HEK293 (cell line): ENCODE measurements at regions not wholly inside any gene's neighbourhood (a gene's known extent, or its start where the extent isn't known, plus 50 kb on each side); places are given as distances from the start of the nearest gene placed in this dataset.

Experiments used
- CTCF ChIA-PET: fragments of 350-600 bp; formaldehyde crosslinking; extraction: SDS; loops from one replicate; lab custom pipeline; 2021; ENCODE audit warnings: antibody characterized with exemption; lab: Yijun Ruan, JAX
- POLR2A ChIA-PET: fragments of 300-600 bp; formaldehyde crosslinking; extraction: SDS; loops from one replicate; lab custom pipeline; 2020; ENCODE audit warnings: antibody characterized with exemption, inconsistent platforms; lab: Yijun Ruan, JAX
- H3K27ac ChIP-seq: fragments of 200-500 bp; sonication (Bioruptor generic); 2 replicates; pipeline ENCODE4 v1.5.1; 2014; ENCODE audit warnings: low read depth, low read length, control low read depth, inconsistent platforms; ENCODE audit errors: extremely low read depth
- H3K36me3 ChIP-seq, 2 experiments: fragments of 200-500 bp in 1 of 2; sonication (Bioruptor generic) in 1 of 2; 1 replicate in 1 of 2; 2 replicates in 1 of 2; pipeline ENCODE4 v1.5.1; 2014 to 2017; ENCODE audit warnings: inconsistent platforms in 2 of 2, low read length in 2 of 2; ENCODE audit not compliant: control insufficient read depth in 2 of 2, insufficient read depth in 1 of 2
- H3K4me1 ChIP-seq: fragments of 200-500 bp; sonication (Bioruptor generic); 2 replicates; pipeline ENCODE4 v1.5.1; 2014; ENCODE audit warnings: mild to moderate bottlenecking, low read length, inconsistent platforms; ENCODE audit not compliant: control insufficient read depth, insufficient read depth
- H3K4me3 ChIP-seq: 2 replicates; pipeline ENCODE4 v1.5.1; 2011; ENCODE audit warnings: low read depth, mild to moderate bottlenecking, control low read depth, low read length, moderate library complexity
- H3K9me3 ChIP-seq: fragments of 200-500 bp; sonication (Bioruptor generic); 2 replicates; pipeline ENCODE4 v1.5.1; 2014; ENCODE audit warnings: low read depth, low read length, inconsistent platforms; ENCODE audit not compliant: control insufficient read depth, insufficient read depth
- GLIS1 ChIP-seq: fragments of 450-650 bp; formaldehyde crosslinking; IDR thresholded peaks from 2 replicates; pipeline ENCODE4 v1.5.1; 2016; ENCODE audit warnings: missing biosample characterization, missing genetic modification characterization
- HOXC10 ChIP-seq: sonication (generic); formaldehyde crosslinking; IDR thresholded peaks from 2 replicates; pipeline ENCODE4 v1.8.1; 2023; ENCODE audit warnings: mild to moderate bottlenecking, missing genetic modification reagents
- SCRT1 ChIP-seq: fragments of 450-650 bp; formaldehyde crosslinking; IDR thresholded peaks from 2 replicates; pipeline ENCODE4 v1.5.1; 2016; ENCODE audit warnings: missing biosample characterization, missing genetic modification characterization, borderline replicate concordance
- TSHZ1 ChIP-seq: fragments of 450-650 bp; formaldehyde crosslinking; IDR thresholded peaks from 2 replicates; pipeline ENCODE4 v1.5.1; 2016; ENCODE audit warnings: missing biosample characterization, missing genetic modification characterization, borderline replicate concordance
- WT1 ChIP-seq: fragments of 450-650 bp; formaldehyde crosslinking; IDR thresholded peaks from 2 replicates; pipeline ENCODE4 v1.5.1; 2016; ENCODE audit warnings: missing biosample characterization, missing genetic modification characterization
- YY1 ChIP-seq: fragments of 450-650 bp; formaldehyde crosslinking; IDR thresholded peaks from 2 replicates; pipeline ENCODE4 v1.5.1; 2018; ENCODE audit warnings: missing biosample characterization, missing genetic modification characterization
- ZBTB1 ChIP-seq: fragments of 450-650 bp; formaldehyde crosslinking; IDR thresholded peaks from 2 replicates; pipeline ENCODE4 v1.5.1; 2016; ENCODE audit warnings: missing biosample characterization, missing genetic modification characterization
- ZBTB26 ChIP-seq: fragments of 450-650 bp; formaldehyde crosslinking; optimal IDR thresholded peaks from 2 replicates; pipeline ENCODE3; 2016; ENCODE audit warnings: missing biosample characterization, mild to moderate bottlenecking, missing genetic modification characterization
- ZFP69B ChIP-seq: fragments of 450-650 bp; formaldehyde crosslinking; IDR thresholded peaks from 2 replicates; pipeline ENCODE4 v1.5.1; 2016; ENCODE audit warnings: missing biosample characterization, missing genetic modification characterization
- ZNF133 ChIP-seq: fragments of 450-650 bp; formaldehyde crosslinking; IDR thresholded peaks from 2 replicates; pipeline ENCODE4 v1.5.1; 2016; ENCODE audit warnings: missing biosample characterization, missing genetic modification characterization
- ZNF140 ChIP-seq: fragments of 450-650 bp; formaldehyde crosslinking; IDR thresholded peaks from 2 replicates; pipeline ENCODE4 v1.5.1; 2016; ENCODE audit warnings: missing biosample characterization, missing genetic modification characterization
- ZNF2 ChIP-seq: fragments of 450-650 bp; formaldehyde crosslinking; IDR thresholded peaks from 2 replicates; pipeline ENCODE4 v1.5.1; 2016; ENCODE audit warnings: missing biosample characterization, missing genetic modification characterization
- ZNF335 ChIP-seq: fragments of 450-650 bp; formaldehyde crosslinking; conservative IDR thresholded peaks from 2 replicates; pipeline ENCODE4 v1.5.1; 2016; ENCODE audit warnings: missing biosample characterization, missing genetic modification characterization
- ZNF394 ChIP-seq: fragments of 450-650 bp; formaldehyde crosslinking; IDR thresholded peaks from 2 replicates; pipeline ENCODE4 v1.5.1; 2016; ENCODE audit warnings: missing biosample characterization, missing genetic modification characterization, mild to moderate bottlenecking, moderate library complexity, borderline replicate concordance
- ZNF473 ChIP-seq: fragments of 450-650 bp; formaldehyde crosslinking; IDR thresholded peaks from 2 replicates; pipeline ENCODE4 v1.5.1; 2017; ENCODE audit warnings: missing biosample characterization, missing genetic modification characterization
- ZNF596 ChIP-seq: fragments of 450-650 bp; IDR thresholded peaks from 2 replicates; pipeline ENCODE4 v1.5.0; 2018; ENCODE audit warnings: missing biosample characterization, mild to moderate bottlenecking, missing genetic modification characterization, moderate library complexity
- ZNF600 ChIP-seq: fragments of 450-650 bp; formaldehyde crosslinking; IDR thresholded peaks from 2 replicates; pipeline ENCODE4 v1.5.1; 2016; ENCODE audit warnings: missing biosample characterization, missing genetic modification characterization
- ZNF747 ChIP-seq: fragments of 450-650 bp; formaldehyde crosslinking; IDR thresholded peaks from 2 replicates; pipeline ENCODE4 v1.5.1; 2016; ENCODE audit warnings: missing biosample characterization, missing genetic modification characterization
- ZNF792 ChIP-seq: fragments of 450-650 bp; formaldehyde crosslinking; IDR thresholded peaks from 2 replicates; pipeline ENCODE4 v1.5.1; 2016; ENCODE audit warnings: missing biosample characterization, missing genetic modification characterization
- ZSCAN4 ChIP-seq: fragments of 450-650 bp; formaldehyde crosslinking; IDR thresholded peaks from 2 replicates; pipeline ENCODE4 v1.5.1; 2017; ENCODE audit warnings: missing biosample characterization, missing genetic modification characterization
- TF ChIP-seq, protein P1 (sequence below): fragments of 450-650 bp; formaldehyde crosslinking; IDR thresholded peaks from 2 replicates; pipeline ENCODE4 v1.5.0; 2017; ENCODE audit warnings: missing biosample characterization, missing genetic modification characterization, borderline replicate concordance
- TF ChIP-seq, protein P2 (sequence below): fragments of 450-650 bp; formaldehyde crosslinking; IDR thresholded peaks from 2 replicates; pipeline ENCODE4; 2016; ENCODE audit warnings: missing biosample characterization, missing genetic modification characterization
- TF ChIP-seq, protein P3 (sequence below): IDR thresholded peaks from 2 replicates; pipeline ENCODE4 v1.6.1; 2011; ENCODE audit warnings: mild to moderate bottlenecking, low read depth, low read length, borderline replicate concordance

DNA sequence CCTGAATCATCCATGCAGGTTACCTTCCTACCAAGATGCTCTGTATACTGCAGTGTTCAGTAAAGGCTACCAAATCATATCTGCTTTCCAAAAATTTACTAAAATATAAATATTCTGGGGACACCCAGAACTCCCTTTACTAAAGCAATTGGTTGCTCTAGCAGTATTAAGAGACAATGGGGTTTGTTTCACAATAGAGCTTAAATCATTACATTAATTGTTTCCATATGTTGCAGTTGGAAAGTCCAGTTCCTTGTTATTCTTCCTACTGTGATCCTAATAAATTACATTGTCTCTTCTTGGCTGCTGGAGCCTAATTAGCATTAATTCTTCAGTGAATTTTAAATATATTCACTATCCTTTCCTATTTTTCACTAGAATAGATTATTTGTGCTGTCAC lies 316.0 kb upstream of the MTNR1B start:
- no peak overlapping the region for H3K4me3 ChIP-seq
- H3K27ac ChIP-seq: no peak overlapping the region
- H3K9me3 ChIP-seq: no peaks in the 10 kb centered on the region
- no peaks in the 10 kb centered on the region for H3K36me3 ChIP-seq
- no peaks in the 10 kb centered on the region for H3K4me1 ChIP-seq
- POLR2A ChIA-PET: no interaction called here
- CTCF ChIA-PET: no interaction called here
- TF ChIP-seq ZNF596 (no peak), ZNF140 (tag by site-specific recombination) (no peak), ZNF133 (tag by site-specific recombination) (no peak), ZNF792 (no peak), TSHZ1 (no peak), WT1 (no peak)
- TF ChIP-seq, all 188 proteins: peak for 0

DNA sequence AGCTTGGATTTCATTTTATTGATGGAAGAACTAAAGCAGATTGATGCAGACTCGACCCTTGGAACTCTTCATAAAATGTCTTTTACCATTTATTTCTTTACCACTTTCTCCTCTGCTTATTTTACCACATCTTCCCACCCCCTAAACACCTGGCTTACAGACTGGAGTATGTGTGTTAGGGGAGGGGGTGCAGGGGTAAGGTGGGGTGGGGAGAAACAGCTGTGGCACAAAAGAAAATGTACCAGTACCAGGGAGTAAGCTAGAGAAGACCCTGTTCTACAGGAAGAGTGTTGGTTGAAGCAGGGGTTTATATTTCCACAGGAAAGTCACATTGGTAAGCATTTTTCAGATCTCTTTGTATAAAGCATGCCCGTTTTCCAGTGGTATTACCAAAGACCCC lies 312.7 kb upstream of the MTNR1B start:
- Histone ChIP-seq H3K36me3 (no peaks in the 10 kb centered on the region), H3K27ac (no peak overlapping the region), H3K9me3 (no peaks in the 10 kb centered on the region), H3K4me3 (no peak overlapping the region), H3K4me1 (no peaks in the 10 kb centered on the region)
- TF ChIP-seq ZNF335 (no peak), HOXC10 (CRISPR knock-in tag) (no peak), ZNF2 (no peak), ZBTB26 (tag by site-specific recombination) (no peak)
- ChIA-PET CTCF (interaction anchor here (0.6 kb wide), 1 partner anchor 379 kb away, joined by 5 read pairs; no protein-coding TSS in a partner anchor), POLR2A (no interaction called here)

GRCh38 chr11:92657226-92657625 lies 312.2 kb upstream of the MTNR1B start:
- H3K9me3 ChIP-seq: no peaks in the 10 kb centered on the region
- no peak overlapping the region for H3K4me3 ChIP-seq
- no peaks in the 10 kb centered on the region for H3K36me3 ChIP-seq
- H3K4me1 ChIP-seq: no peaks in the 10 kb centered on the region
- POLR2A ChIA-PET: no interaction called here
- H3K27ac ChIP-seq: no peak overlapping the region
- CTCF ChIA-PET: interaction anchor here (0.6 kb wide), 1 partner anchor 379 kb away, joined by 5 read pairs; no protein-coding TSS in a partner anchor
- TF ChIP-seq SCRT1 (tag by site-specific recombination): no peak
- TF ChIP-seq, protein P1, sequence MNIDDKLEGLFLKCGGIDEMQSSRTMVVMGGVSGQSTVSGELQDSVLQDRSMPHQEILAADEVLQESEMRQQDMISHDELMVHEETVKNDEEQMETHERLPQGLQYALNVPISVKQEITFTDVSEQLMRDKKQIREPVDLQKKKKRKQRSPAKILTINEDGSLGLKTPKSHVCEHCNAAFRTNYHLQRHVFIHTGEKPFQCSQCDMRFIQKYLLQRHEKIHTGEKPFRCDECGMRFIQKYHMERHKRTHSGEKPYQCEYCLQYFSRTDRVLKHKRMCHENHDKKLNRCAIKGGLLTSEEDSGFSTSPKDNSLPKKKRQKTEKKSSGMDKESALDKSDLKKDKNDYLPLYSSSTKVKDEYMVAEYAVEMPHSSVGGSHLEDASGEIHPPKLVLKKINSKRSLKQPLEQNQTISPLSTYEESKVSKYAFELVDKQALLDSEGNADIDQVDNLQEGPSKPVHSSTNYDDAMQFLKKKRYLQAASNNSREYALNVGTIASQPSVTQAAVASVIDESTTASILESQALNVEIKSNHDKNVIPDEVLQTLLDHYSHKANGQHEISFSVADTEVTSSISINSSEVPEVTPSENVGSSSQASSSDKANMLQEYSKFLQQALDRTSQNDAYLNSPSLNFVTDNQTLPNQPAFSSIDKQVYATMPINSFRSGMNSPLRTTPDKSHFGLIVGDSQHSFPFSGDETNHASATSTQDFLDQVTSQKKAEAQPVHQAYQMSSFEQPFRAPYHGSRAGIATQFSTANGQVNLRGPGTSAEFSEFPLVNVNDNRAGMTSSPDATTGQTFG (tag by site-specific recombination): no peak
- TF ChIP-seq ZNF473 (tag by site-specific recombination): no peak
- TF ChIP-seq ZNF600 (tag by site-specific recombination): no peak
- TF ChIP-seq ZBTB1 (tag by site-specific recombination): no peak
- no peak for TF ChIP-seq ZNF747 (tag by site-specific recombination)
- TF ChIP-seq ZSCAN4 (tag by site-specific recombination): no peak
- TF ChIP-seq ZFP69B: no peak
- TF ChIP-seq, protein P2, sequence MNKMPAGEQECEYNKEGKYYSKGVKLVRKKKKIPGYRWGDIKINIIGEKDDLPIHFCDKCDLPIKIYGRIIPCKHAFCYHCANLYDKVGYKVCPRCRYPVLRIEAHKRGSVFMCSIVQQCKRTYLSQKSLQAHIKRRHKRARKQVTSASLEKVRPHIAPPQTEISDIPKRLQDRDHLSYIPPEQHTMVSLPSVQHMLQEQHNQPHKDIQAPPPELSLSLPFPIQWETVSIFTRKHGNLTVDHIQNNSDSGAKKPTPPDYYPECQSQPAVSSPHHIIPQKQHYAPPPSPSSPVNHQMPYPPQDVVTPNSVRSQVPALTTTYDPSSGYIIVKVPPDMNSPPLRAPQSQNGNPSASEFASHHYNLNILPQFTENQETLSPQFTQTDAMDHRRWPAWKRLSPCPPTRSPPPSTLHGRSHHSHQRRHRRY (tag by site-specific recombination): no peak
- TF ChIP-seq ZNF394 (tag by site-specific recombination): no peak
- no peak for TF ChIP-seq GLIS1
- no peak for TF ChIP-seq YY1
- TF ChIP-seq, protein P3, sequence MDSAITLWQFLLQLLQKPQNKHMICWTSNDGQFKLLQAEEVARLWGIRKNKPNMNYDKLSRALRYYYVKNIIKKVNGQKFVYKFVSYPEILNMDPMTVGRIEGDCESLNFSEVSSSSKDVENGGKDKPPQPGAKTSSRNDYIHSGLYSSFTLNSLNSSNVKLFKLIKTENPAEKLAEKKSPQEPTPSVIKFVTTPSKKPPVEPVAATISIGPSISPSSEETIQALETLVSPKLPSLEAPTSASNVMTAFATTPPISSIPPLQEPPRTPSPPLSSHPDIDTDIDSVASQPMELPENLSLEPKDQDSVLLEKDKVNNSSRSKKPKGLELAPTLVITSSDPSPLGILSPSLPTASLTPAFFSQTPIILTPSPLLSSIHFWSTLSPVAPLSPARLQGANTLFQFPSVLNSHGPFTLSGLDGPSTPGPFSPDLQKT: no peak
